ENCODE measurements at regions not wholly inside any gene's neighbourhood (a gene's known extent, or its start where the extent isn't known, plus 50 kb on each side); places are given as distances from the start of the nearest gene placed in this dataset.
"Not testable (repeated sequence)": the region's sequence is repeated elsewhere in the genome, so short reads cannot be mapped to it uniquely, and the experiment has no call there.

DNA sequence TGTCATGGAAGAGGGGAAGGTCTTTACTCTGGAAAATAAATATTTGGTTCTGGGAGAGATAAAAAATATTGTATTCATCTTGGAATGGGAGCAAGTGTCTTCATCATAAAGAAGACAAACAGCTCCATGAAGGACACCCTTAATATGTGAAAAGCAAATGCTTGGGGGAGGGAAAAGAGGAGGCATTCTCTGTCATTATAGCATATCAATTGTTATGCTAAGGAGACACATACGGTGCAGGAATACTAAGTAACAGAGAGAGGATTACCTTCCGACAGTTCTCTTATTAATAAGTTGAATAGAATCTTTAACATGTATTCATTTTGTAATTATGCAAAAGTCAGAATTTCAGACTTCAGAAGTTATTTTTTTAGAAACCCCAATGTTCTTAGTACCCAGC, 634.4 kb downstream of the UTRN start:
- no peak overlapping the region for H3K4me3 ChIP-seq (ENCODE audit: low read depth, low read length)
- DNase-seq (ENCODE audit: low read depth) = no peak
- no peak for TF ChIP-seq CTCF (IDR thresholded peaks at IDR 0.05; ENCODE audit: insufficient read depth, low read depth, low read length)

GRCh38 chr6:144920391-144920961, 635.3 kb downstream of the UTRN start:
- no peak overlapping the region for H3K4me3 ChIP-seq (ENCODE audit: low read depth, low read length)
- no peak for DNase-seq (ENCODE audit: low read depth)
- TF ChIP-seq CTCF (IDR thresholded peaks at IDR 0.05; ENCODE audit: insufficient read depth, low read depth, low read length) = no peak

DNA sequence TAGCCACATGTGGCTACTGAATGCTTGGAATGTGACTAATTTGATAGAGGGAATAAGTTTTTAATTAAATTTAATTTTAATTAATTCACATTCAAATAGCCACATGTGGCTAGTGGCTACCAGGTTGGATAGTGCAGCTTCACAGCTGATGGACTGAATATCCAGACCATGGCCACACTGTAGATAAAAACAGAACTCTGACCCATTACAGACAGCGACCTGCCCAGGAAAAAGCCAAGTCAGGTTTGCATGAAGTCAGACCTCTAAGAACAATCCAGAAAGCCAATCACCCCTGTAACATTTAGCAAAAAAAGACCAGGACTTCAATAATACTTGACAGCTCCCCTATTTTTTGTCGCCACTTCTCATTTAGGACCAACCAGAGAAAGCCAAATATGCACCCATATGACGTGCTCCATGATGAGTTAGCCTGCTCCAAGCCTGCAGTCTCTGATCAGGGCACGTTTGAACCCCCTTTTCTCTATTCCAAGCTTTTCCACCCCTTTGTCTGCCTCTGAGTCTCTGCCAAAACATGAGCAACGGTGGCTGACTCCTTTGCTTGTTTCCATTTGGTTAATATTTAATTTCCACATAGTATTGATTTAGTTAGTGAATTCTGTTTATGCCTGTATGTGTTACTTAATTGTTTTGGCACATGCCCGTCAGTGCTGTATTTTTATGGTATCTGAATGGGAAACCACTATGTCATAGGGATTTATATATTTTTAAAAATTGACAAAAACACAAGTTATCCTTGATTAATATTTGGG, 636.3 kb downstream of the UTRN start:
- no peak for TF ChIP-seq CTCF (IDR thresholded peaks at IDR 0.05; ENCODE audit: insufficient read depth, low read depth, low read length)
- H3K4me3 ChIP-seq (ENCODE audit: low read depth, low read length) = no peak overlapping the region
- no peak for DNase-seq (ENCODE audit: low read depth)

DNA sequence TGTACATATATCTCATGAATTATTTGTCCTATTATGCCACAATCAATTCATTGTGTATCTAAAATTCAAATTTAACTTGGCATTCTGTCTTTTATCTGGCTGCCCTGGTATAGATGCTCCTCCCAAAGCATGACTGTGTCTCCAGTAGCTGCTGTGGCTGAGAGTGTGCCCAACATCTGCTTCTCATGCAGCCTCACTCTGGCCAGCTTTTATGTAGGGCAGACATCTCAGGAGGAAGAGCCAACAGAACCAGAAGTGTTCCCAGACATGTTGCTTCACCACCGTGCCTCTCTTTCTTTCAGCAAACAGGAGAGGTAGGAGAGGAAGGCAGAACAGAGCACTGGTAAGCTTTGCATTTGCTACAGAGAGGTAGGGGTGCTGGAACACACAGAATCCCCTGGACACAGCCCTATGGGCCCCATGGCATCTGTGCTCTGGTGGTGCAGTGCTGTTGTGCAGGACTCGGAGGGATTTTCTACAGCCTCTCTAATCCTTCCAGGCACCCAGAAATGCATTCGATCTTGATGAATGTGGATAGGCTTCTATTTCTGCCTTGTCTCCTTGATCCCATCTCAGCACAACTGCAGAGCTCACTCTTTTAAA, 637.1 kb downstream of the UTRN start:
- no peak for TF ChIP-seq CTCF (IDR thresholded peaks at IDR 0.05; ENCODE audit: insufficient read depth, low read depth, low read length)
- DNase-seq (ENCODE audit: low read depth) = peak; percentile 39
- H3K4me3 ChIP-seq (ENCODE audit: low read depth, low read length) = no peak overlapping the region

GRCh38 chr6:144922771-144923490, 637.8 kb downstream of the UTRN start:
- not testable (repeated sequence) for DNase-seq (ENCODE audit: low read depth); H3K4me3 ChIP-seq (ENCODE audit: low read depth, low read length)

DNA sequence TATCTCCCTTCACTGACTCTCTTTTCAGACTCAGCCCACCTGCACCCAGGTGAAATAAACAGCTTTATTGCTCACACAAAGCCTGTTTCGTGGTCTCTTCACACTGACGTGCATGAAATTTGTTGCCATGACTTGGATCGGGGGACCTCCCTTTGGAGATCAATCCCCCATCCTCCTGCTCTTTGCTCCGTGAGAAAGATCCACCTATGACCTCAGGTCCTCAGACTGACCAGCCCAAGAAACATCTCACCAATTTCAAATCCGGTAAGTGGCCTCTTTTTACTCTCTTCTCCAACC, 638.3 kb downstream of the UTRN start:
- DNase-seq (ENCODE audit: low read depth); H3K4me3 ChIP-seq (ENCODE audit: low read depth, low read length): not testable (repeated sequence)

GRCh38 chr6:144928847-144929246, 643.7 kb downstream of the UTRN start:
- H3K4me3 ChIP-seq (ENCODE audit: low read depth, low read length) = no peak overlapping the region
- TF ChIP-seq CTCF (IDR thresholded peaks at IDR 0.05; ENCODE audit: insufficient read depth, low read depth, low read length) = no peak
- no peak for DNase-seq (ENCODE audit: low read depth)

All from fibroblast of villous mesenchyme (primary cell).